GM12891 (cell line): ENCODE measurements at regions not wholly inside any gene's neighbourhood (a gene's known extent, or its start where the extent isn't known, plus 50 kb on each side); places are given as distances from the start of the nearest gene placed in this dataset.

ENCODE experiments used
- DNase-seq: peaks from one replicate; pipeline ENCODE4 v3.0.0; 2011; ENCODE audit warnings: low spot score; ENCODE audit not compliant: insufficient read length
- FAIRE-seq: peaks from 2 replicates; lab custom pipeline; 2011; peaks lifted over from hg19 to GRCh38; lab: Jason Lieb, UNC
- PAX5 ChIP-seq: IDR thresholded peaks from 2 replicates; pipeline ENCODE4 v1.6.1; 2011; ENCODE audit warnings: low read length, moderate library complexity, mild to moderate bottlenecking; ENCODE audit not compliant: insufficient read depth, severe bottlenecking
- POLR2A ChIP-seq: IDR thresholded peaks from 2 replicates; pipeline ENCODE4 v1.6.1; 2011; ENCODE audit warnings: low read depth, low read length, control low read depth
- POLR2AphosphoS5 ChIP-seq: IDR thresholded peaks from 2 replicates; pipeline ENCODE4 v1.6.1; 2011; ENCODE audit warnings: low read depth, low read length, control low read depth
- POU2F2 ChIP-seq: IDR thresholded peaks from 2 replicates; pipeline ENCODE4 v1.6.1; 2011; ENCODE audit warnings: low read depth, mild to moderate bottlenecking, control low read depth, low read length, moderate library complexity
- SPI1 ChIP-seq: IDR thresholded peaks from 2 replicates; pipeline ENCODE4 v1.6.1; 2011; ENCODE audit warnings: low read depth, low read length, control low read depth
- TAF1 ChIP-seq: IDR thresholded peaks from 2 replicates; pipeline ENCODE4 v1.6.1; 2011; ENCODE audit warnings: low read depth, low read length, control low read depth

DNA sequence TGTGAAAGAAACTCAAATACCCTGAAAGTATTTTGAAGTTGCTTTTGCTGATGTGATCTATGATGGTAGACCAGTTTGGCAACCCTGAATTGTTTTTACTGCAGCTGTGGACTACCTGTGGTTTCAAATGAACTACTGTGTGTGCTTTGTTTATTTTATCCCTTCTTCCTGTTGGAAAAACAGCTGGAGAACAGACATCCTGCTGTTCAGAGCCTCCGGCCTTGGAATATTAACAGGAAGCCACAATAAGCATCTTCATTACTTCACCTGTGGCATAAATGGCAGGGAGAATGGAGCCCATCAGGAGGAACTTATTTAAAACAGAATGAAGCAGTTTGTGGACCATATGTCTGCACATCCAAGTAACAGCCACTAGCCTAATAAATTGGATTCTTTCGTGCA is 104.8 kb downstream of the DUSP6 start:
- FAIRE-seq (no peak), DNase-seq (no peak)
- TF ChIP-seq POU2F2, result no peak
- TF ChIP-seq PAX5, result no peak
- TF ChIP-seq POLR2AphosphoS5, result no peak
- TF ChIP-seq TAF1, result no peak
- no peak for TF ChIP-seq SPI1
- no peak for TF ChIP-seq POLR2A

DNA sequence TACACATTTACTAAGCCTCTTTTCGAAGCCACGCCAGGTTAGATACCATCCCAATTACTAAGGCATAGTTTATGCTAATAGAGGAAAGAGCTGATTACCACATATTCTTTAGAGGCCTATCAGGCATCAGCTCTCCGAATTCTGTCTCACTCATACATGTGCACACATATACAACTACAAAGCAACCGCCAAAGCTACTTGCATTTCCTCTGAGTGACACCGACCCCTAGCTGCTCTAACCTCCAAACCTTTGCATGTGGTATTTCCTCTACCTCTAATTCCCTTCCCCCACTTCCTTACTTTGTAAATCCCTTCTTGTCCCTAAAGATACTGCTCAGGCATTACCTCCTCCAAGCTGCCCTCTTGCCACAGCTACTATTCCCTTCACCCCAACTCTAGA is 107.2 kb downstream of the DUSP6 start:
- TF ChIP-seq PAX5, result no peak
- no peak for TF ChIP-seq POLR2AphosphoS5
- no peak for TF ChIP-seq TAF1
- no peak for TF ChIP-seq POLR2A
- no peak for TF ChIP-seq SPI1
- TF ChIP-seq POU2F2, result no peak
- DNase-seq, result no peak
- FAIRE-seq, result no peak

DNA sequence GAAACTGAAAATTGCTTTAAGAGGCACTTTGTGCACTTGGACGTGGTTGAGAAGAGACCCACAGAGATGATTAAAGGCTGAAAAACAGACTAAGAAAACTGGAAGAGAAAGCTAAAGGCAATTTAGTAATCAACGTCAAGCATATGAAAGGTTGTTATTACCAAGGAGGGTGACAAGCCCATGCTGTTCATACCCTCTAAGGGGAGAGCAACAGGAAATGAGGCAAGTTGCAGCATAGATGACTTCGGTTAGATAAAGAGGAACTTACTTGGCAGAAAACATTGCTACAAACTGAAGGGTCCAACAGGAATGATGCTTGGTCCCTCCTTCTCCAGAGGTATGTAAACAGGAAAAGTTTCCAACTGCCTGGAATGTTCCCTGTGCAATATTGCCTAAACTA is 107.8 kb downstream of the DUSP6 start:
- FAIRE-seq (no peak), DNase-seq (no peak)
- TF ChIP-seq SPI1 (no peak), TAF1 (no peak), POLR2AphosphoS5 (no peak), PAX5 (no peak), POLR2A (no peak), POU2F2 (no peak)

DNA sequence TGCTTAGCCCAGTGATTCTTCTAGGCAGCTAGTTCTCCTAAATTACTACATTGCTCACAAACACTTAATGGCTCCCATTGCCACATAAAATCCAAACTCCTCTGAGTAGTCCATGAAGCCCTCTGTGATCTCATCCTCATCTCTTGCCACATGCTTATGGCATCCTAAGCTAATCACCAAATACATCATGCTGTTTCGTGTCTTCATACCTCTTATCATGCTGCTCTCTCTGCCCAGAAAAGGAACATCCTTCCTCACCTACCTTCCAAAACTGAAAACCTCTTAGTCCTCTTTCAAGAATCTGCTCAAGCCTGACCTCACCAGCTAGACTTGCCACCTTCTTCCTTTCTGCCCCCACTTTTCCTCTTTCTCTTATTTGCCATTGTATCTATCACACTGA is 108.5 kb downstream of the DUSP6 start:
- TF ChIP-seq POLR2A (no peak), POLR2AphosphoS5 (no peak), TAF1 (no peak), SPI1 (no peak)
- DNase-seq (no peak), FAIRE-seq (no peak)

DNA sequence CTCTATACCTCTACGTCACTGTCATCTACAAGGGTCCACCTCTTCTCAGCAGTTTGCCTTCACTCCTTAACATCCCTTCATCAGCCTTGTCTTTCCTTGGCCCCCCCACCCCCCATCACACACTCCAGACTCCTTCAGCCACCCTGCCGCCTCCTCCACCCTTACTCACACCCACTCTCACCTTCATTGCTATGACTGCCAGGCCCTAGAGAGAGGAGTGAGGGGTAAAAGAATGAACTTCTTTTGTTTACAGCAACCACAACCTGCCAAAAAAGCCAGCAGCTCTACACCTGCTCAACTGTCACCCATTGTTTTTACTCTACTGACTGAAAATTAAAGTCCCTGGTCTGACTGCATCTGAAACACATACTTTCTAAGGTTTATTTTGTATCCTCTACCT is 112.8 kb downstream of the DUSP6 start:
- no peak for DNase-seq

DNA sequence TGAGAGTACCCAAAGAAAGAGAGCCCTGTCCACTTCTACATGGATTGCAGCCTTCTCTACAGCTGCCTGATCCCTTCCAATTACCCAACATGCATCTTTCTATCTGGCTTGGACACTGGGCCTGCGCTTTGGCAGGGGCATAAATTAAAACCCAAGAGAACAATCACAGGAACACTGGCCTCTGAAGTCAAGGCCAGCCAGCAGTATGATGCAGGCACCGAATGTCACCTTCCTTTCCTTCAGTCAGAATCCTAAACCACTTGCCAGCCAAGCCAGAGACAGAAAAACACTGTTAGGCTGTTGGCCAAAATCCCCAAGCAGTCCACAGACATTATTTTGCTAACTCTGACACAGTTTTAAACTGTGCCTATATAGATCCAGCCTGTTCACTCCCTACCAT is 113.7 kb downstream of the DUSP6 start:
- FAIRE-seq (no peak), DNase-seq (no peak)
- no peak for TF ChIP-seq POU2F2
- TF ChIP-seq PAX5, result no peak

More for the DNA sequence above, 112.8 kb downstream of the DUSP6 start:
- TF ChIP-seq POLR2AphosphoS5 (no peak), SPI1 (no peak), POU2F2 (no peak), POLR2A (no peak), TAF1 (no peak), PAX5 (no peak)
- no peak for FAIRE-seq

DNA sequence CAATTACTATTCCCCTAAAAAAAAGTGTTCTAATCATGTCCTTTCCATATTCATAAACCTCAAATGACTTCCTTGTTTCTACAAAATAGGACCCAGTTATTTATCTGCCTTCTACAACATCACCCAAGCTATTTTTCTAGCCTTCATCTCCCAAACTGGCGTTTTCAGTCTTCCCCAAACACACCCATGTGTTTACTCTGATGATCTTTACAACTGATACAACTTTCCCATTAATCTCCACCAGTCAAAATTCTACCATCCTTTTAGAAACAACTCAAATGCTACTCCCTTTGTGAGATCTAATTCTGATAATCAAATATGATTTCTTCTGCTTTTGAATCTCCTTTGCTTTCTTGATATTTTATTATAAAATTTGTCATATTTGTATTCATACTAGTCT is 114.5 kb downstream of the DUSP6 start:
- FAIRE-seq, result no peak
- no peak for DNase-seq
- no peak for TF ChIP-seq TAF1
- no peak for TF ChIP-seq POLR2AphosphoS5
- no peak for TF ChIP-seq SPI1
- TF ChIP-seq POLR2A, result no peak

DNA sequence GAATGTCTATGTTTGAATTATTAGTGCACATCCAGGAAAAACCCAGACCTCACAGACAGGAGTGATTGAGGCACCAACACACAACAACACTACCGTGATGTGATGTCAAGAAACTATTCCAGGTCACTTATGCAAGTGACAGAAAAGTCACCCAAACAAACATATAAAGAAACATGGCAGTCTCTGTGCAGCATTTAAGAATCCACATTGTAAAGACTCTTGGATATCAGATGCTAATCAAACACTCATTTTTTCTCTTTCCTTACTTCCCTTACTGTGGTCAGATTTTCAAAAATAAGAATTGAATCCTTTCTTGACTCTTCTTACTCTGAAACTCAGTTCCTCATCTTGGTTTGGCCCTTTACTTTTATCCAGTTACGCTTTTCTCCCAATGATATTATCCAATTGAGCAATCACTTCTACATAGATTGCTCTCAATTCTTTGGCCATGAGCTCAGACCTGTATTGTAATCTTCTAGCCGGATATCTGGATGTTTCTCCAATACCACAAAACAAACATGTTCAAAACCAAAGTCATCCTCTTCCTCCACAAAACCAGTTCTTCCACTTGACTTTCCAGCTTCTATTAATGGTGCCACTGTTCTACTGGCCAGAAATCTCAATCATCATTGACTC is 115.4 kb downstream of the DUSP6 start:
- DNase-seq, result no peak
- no peak for FAIRE-seq
- TF ChIP-seq POU2F2 (no peak), TAF1 (no peak), POLR2AphosphoS5 (no peak), PAX5 (no peak), POLR2A (no peak), SPI1 (no peak)

DNA sequence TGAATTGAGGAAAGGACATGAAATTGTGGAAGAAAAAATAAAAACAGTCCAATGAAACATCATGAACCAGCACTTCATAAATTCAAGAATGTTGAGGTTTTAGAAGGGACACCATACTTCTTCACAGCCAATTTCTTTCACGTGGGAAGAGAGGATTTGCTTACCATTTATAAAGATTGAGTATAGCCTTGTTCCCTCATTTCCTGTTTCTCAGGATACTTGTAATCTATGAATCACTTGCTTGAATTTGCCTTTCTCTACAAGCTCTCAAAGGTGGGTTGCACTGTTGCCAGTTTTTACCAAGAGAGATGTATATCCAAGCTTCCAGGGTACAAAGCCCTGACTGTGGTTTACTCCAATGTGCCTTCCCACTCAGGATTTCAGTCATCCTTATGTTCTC is 116.1 kb downstream of the DUSP6 start:
- FAIRE-seq (no peak), DNase-seq (no peak)
- no peak for TF ChIP-seq POLR2AphosphoS5
- no peak for TF ChIP-seq TAF1
- TF ChIP-seq POU2F2, result no peak
- TF ChIP-seq POLR2A, result no peak
- no peak for TF ChIP-seq SPI1
- TF ChIP-seq PAX5, result no peak

DNA sequence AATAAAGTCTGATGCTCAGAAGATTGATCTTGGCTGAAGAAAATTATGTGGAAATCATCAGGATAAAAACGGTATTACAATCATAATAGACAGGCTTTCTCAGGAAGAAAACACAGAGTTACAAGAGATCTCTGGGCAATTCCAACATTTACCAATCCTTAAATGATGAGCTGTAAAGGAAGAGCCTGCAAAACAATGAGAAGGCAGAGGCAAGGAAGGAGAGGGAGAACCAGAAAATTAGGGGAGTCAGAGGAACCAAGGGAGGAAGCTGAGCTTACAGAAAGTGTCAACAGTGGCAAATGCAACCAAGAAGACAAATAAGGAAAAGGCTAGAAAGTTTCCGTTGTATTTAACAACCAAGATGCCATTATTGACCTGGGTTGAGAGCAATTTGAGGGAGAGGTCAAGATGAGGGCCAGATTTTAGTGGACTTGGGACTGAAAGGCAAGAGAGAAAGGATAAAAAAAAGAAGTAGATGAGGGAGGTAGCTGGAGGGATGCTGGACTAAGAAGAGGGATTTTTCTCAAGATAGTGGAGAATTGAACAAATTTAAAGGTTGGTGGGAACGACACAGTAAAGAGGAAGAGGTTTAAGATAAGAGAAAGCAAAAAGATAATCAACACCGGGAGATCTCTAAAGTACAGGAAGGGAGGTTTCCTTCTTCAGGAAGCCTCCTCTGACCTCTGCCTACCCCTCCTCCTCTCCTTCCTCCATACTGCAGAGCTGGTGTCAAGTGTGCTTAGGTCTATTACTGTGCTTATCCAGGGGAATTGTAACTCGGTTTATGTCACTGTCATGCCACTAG is 116.9 kb downstream of the DUSP6 start:
- FAIRE-seq (no peak), DNase-seq (no peak)
- TF ChIP-seq PAX5 (no peak), POLR2A (no peak), POU2F2 (no peak), SPI1 (no peak), POLR2AphosphoS5 (no peak), TAF1 (no peak)
